ENCODE measurements at regions not wholly inside any gene's neighbourhood (a gene's known extent, or its start where the extent isn't known, plus 50 kb on each side); places are given as distances from the start of the nearest gene placed in this dataset.

DNA sequence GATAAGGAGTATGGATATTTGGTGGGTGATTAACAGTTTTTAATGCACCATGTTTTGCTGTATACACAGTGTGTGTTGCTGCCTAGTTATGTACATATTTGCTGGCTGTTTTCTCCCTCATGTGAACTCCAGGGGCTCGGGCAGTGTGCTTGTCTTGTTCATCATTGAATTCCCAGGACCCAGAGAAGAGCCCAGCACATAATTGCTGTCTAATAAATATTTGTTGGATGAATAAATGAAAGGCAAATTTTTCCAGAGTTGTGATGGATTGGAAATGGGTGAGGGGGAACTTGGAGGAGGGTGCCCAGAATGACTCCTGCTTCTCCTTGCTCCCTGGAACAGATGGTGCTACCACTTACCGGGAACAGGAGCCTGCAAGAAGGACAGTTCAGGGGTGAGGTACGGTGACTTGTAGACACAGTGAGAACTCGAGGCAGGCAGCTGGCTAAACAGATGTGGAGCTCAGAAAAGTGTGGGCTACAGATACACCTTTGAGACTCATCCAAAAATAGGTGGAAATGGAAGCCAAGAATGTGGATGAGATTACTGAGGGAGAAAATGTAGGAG, 586.8 kb upstream of the MGMT start:
- Mint-ChIP-seq H3K36me3 (ENCODE audit: low read depth) (no peaks in the 10 kb centered on the region), H3K9me3 (peaks cover 6% of the 10 kb centered on the region), H3K27me3 (peaks cover 3% of the 10 kb centered on the region), H3K27ac (no peak overlapping the region), H3K4me1 (no peaks in the 10 kb centered on the region), H3K4me3 (no peak overlapping the region)
- no peak for ATAC-seq (replicated peaks)

DNA sequence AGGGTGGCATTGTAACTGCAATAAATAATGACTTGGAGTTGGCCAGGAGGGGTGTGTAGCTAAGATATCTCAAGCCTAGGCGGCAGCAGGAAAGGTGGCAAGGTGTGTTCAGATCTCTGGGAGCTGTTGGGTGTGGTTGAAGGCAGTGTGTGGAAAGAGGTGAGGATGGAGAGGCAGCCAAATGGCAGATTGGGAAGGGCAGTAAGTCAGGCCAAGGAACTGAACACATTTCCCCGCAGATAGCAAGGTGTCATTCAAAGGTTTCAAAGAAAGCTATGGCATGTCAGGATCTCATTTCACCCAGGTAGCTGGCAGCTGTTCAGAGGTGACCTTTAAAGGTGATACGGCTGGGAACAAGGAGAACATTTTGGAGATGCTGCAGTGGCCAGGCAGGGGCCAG, 586.0 kb upstream of the MGMT start:
- Mint-ChIP-seq H3K4me3 (no peak overlapping the region), H3K27ac (no peak overlapping the region), H3K4me1 (no peaks in the 10 kb centered on the region), H3K9me3 (peaks cover 6% of the 10 kb centered on the region), H3K36me3 (ENCODE audit: low read depth) (no peaks in the 10 kb centered on the region), H3K27me3 (peaks cover 3% of the 10 kb centered on the region)
- no peak for ATAC-seq (replicated peaks)

DNA sequence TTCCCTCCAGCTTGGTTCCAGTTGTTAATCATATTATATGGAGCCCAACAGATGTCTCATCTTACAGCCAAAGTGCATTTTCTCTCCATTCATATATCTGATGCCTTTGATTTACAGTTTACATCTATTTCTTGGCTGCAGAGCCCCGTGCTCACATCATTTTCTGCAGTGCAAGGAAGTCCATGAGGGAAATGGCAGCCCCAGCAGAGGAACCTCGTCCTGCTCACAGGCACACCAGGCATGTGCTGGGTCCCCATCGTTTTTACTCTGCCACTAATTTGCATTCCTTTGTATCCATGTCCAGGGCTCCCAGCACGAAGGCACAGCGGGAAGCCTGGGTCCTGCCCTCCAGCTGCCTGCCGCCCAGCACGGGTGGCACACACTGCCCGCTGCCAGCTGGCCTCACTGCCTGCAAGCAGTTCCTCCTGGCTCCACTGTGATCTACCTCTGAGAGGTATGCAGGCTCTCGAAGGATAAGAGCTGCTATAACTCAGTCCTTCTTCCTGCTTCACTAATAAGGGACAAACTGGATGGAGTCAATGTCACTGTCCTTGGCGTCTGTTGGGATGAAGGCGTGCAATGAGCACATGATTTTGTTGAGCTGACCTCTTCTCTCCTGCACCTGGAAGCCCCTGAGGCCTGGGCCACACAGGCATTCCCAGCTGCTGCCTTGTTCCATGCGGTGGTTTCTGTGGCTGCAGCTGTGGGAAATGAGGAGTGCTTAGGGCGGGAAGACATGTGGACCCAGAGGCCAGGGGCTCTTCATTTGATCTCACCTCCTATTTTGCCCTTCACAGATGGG, 583.6 kb upstream of the MGMT start:
- H3K27ac Mint-ChIP-seq, result no peak overlapping the region
- no peak overlapping the region for H3K4me3 Mint-ChIP-seq
- H3K27me3 Mint-ChIP-seq, result peaks cover 3% of the 10 kb centered on the region
- H3K4me1 Mint-ChIP-seq, result no peaks in the 10 kb centered on the region
- H3K36me3 Mint-ChIP-seq (ENCODE audit: low read depth), result no peaks in the 10 kb centered on the region
- peaks cover 9% of the 10 kb centered on the region for H3K9me3 Mint-ChIP-seq
- ATAC-seq (replicated peaks), result no peak

- ATAC-seq (replicated peaks), result no peak
- Mint-ChIP-seq H3K27ac (no peak overlapping the region), H3K9me3 (peaks cover 6% of the 10 kb centered on the region)
Measured at GRCh38 chr10:128884033-128884425, 583.0 kb upstream of the MGMT start.

DNA sequence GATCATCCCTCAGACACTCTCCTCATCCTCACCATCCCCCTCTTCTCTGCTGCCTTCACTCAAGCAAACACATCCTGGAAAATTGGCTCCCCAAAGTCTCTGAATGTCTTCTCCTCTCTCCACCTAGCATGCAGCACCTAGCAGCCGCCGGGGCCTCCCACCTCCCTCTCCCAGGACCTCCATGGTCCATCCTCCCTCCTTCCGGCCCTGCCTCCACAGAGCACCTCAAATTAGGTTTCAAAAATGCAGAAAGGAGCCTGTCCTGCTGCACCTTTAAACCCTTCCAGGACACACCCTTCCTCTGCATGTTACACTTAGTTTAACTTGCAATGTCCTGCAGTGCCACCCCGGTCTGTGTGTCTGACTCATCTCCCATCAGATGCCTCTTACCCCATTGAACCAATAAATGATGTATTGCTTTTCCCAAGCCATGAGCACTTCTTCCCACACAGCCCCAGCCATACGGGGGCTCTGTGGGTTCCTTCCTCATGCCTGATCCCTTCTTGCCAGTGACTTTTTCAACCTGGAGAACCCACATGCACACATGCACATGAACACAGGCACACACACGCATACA, 582.5 kb upstream of the MGMT start:
- no peak for ATAC-seq (replicated peaks)
- H3K4me1 Mint-ChIP-seq, result no peaks in the 10 kb centered on the region
- H3K9me3 Mint-ChIP-seq, result peaks cover 4% of the 10 kb centered on the region
- H3K4me3 Mint-ChIP-seq, result no peak overlapping the region
- H3K27me3 Mint-ChIP-seq, result peaks cover 3% of the 10 kb centered on the region
- H3K36me3 Mint-ChIP-seq (ENCODE audit: low read depth), result no peaks in the 10 kb centered on the region
- no peak overlapping the region for H3K27ac Mint-ChIP-seq

More at GRCh38 chr10:128884033-128884425, 583.0 kb upstream of the MGMT start:
- Mint-ChIP-seq H3K4me1 (no peaks in the 10 kb centered on the region), H3K4me3 (no peak overlapping the region), H3K27me3 (peaks cover 3% of the 10 kb centered on the region), H3K36me3 (ENCODE audit: low read depth) (no peaks in the 10 kb centered on the region)

DNA sequence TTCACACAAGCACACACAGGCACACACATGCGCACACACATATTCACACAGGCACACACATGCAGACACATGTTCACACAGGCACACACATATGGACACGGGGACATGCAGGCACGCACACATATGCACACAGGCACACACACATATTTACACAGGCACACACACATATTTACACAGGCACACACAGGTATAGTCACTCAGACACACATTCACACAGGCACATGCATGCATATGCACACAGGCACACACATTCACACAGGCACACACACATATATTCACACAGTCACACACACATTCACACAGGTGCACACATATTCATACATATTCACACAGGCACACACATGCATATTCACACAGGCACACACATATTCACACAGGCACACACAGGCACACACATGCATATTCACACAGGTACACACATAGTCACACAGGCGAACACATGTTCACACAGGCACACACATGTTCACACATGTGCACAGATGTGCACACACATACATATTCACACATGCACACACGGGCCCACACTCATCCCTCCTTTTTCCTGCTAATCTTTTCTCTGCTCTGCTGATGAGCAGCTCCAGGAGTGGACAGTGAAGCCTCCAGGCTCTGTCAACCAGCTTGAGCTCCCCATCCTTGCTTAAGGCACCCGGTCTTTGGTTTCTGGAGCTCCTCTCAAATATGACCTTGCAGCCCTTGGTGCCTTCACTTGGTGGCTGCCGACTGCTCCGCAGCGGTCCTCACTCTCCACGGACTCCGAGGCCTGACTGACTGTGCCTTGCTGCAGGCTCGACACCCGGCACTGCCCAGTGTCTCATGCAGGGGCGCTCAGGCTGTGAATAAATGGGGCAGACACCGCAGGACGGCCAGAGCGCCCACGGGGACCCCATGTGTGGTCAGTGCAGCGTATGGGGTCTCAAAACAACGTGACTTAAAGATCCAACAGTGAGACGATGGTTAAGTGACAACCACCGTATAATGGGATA, 581.2 kb upstream of the MGMT start:
- no peak for ATAC-seq (replicated peaks)
- peaks cover 2% of the 10 kb centered on the region for H3K27me3 Mint-ChIP-seq
- no peaks in the 10 kb centered on the region for H3K36me3 Mint-ChIP-seq (ENCODE audit: low read depth)
- no peak overlapping the region for H3K27ac Mint-ChIP-seq
- no peaks in the 10 kb centered on the region for H3K4me1 Mint-ChIP-seq
- no peak overlapping the region for H3K4me3 Mint-ChIP-seq
- H3K9me3 Mint-ChIP-seq, result peaks cover 10% of the 10 kb centered on the region

DNA sequence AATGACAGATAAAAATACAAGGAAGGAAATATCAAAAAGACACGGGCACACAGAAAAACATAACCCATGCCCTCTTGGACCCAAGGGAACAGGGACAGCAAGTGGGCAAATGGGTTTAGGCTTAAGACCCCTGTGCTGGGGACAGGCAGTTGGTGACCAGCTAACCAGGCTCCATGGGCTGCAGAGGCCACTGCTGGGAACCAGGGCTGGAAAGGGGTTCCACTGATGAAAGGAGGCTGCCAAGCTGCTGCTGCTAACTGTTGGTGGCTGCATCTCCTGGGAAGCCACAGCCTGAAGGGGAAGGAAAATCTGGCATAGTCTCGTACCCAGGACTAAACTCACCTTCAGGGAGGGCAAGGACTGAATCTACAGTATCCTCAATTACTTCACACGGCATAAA, 579.2 kb upstream of the MGMT start:
- H3K4me1 Mint-ChIP-seq, result no peaks in the 10 kb centered on the region
- no peak overlapping the region for H3K27ac Mint-ChIP-seq
- H3K4me3 Mint-ChIP-seq, result no peak overlapping the region
- no peaks in the 10 kb centered on the region for H3K27me3 Mint-ChIP-seq
- ATAC-seq (replicated peaks), result no peak
- H3K36me3 Mint-ChIP-seq (ENCODE audit: low read depth), result no peaks in the 10 kb centered on the region
- peaks cover 10% of the 10 kb centered on the region for H3K9me3 Mint-ChIP-seq

DNA sequence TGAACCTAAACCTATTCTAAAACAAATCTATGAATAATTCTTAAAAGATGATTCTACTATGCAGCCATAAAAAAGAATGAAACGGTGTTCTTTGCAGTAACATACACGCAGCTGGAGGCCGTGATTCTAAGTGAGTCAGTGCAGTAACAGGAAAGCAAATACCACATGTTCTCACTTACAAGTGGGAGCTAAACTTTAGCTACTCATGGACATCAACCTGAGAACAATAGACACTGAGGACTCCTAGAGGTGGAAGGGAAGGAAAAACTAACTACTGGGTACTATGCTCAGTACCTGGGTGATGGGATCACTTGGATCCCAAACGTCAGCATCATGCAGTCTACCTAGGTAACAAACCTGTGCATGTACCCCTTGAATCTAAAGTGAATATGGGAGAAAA, 575.0 kb upstream of the MGMT start:
- ATAC-seq (replicated peaks), result no peak
- no peaks in the 10 kb centered on the region for H3K36me3 Mint-ChIP-seq (ENCODE audit: low read depth)
- H3K9me3 Mint-ChIP-seq, result peaks cover 10% of the 10 kb centered on the region
- peaks cover 1% of the 10 kb centered on the region for H3K27me3 Mint-ChIP-seq
- no peak overlapping the region for H3K27ac Mint-ChIP-seq
- H3K4me1 Mint-ChIP-seq, result no peaks in the 10 kb centered on the region
- no peak overlapping the region for H3K4me3 Mint-ChIP-seq

GRCh38 chr10:128894641-128895040, 572.4 kb upstream of the MGMT start:
- peaks cover 7% of the 10 kb centered on the region for H3K9me3 Mint-ChIP-seq
- H3K4me1 Mint-ChIP-seq, result no peaks in the 10 kb centered on the region
- ATAC-seq (replicated peaks), result no peak
- H3K27me3 Mint-ChIP-seq, result peaks cover 3% of the 10 kb centered on the region
- H3K27ac Mint-ChIP-seq, result no peak overlapping the region
- H3K36me3 Mint-ChIP-seq (ENCODE audit: low read depth), result no peaks in the 10 kb centered on the region
- H3K4me3 Mint-ChIP-seq, result no peak overlapping the region

DNA sequence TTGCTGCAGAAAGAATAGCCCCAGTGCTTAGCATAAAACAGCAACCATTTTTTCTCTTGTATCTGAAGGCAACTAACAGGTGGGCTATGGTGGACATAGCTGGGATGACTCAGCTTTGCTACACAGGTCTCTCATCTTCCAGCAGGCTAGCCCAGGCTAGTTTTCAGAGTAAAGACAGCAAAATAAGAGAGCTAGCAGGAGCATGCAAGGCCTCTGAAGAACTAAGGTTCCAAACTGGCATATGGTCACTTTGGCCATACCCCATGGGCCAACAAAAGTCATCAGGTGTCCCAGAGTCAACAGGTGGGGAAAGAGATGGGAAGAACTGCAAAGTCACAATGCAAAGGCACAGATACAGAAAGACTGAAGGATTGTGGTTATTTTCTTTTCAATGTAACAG, 571.6 kb upstream of the MGMT start:
- ATAC-seq (replicated peaks), result no peak
- Mint-ChIP-seq H3K9me3 (peaks cover 3% of the 10 kb centered on the region), H3K36me3 (ENCODE audit: low read depth) (no peaks in the 10 kb centered on the region), H3K4me1 (no peaks in the 10 kb centered on the region), H3K4me3 (no peak overlapping the region), H3K27me3 (peaks cover 3% of the 10 kb centered on the region), H3K27ac (no peak overlapping the region)

DNA sequence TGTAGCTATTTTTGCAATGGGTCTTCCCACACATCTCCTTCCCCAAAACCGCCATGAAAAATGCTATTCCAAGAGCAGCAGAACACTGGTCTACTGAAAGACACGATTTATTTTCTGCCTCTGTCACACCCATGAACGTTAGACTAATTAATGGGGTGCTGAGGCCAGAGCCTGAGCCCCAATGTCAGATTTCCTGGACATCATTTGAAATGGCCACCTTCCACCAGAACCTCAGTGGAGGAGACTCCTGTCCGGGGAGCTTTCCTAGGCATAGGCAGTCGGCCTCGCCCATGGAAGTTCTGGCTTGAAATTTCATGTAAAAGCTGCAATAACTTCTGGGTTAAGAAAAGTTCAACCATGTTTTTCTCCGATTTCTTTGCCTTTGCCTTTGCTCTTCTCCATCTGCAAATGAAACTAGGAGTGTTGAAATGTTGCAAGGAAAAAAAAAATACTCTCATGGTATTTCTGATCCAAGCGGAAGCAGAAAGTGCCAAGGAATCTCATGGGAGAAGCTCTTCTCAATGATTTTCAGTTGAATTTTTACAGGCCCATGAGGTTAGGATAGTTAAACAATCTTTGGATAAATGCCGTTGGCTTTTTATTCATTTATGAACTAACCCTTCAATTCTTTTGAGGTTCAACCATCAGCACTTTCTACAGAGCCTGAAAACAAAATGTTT, 570.8 kb upstream of the MGMT start:
- no peaks in the 10 kb centered on the region for H3K4me1 Mint-ChIP-seq
- no peak overlapping the region for H3K27ac Mint-ChIP-seq
- no peak for ATAC-seq (replicated peaks)
- H3K4me3 Mint-ChIP-seq, result no peak overlapping the region
- H3K27me3 Mint-ChIP-seq, result peaks cover 3% of the 10 kb centered on the region
- H3K9me3 Mint-ChIP-seq, result no peaks in the 10 kb centered on the region
- no peaks in the 10 kb centered on the region for H3K36me3 Mint-ChIP-seq (ENCODE audit: low read depth)

GRCh38 chr10:128896963-128897362, 570.1 kb upstream of the MGMT start:
- H3K27me3 Mint-ChIP-seq, result peaks cover 5% of the 10 kb centered on the region
- ATAC-seq (replicated peaks), result no peak

GRCh38 chr10:128897401-128898129, 569.5 kb upstream of the MGMT start:
- no peak overlapping the region for H3K4me3 Mint-ChIP-seq
- H3K4me1 Mint-ChIP-seq, result no peaks in the 10 kb centered on the region
- no peak for ATAC-seq (replicated peaks)
- peaks cover 6% of the 10 kb centered on the region for H3K27me3 Mint-ChIP-seq
- H3K27ac Mint-ChIP-seq, result no peak overlapping the region
- H3K9me3 Mint-ChIP-seq, result no peaks in the 10 kb centered on the region
- H3K36me3 Mint-ChIP-seq (ENCODE audit: low read depth), result no peaks in the 10 kb centered on the region

More at GRCh38 chr10:128896963-128897362, 570.1 kb upstream of the MGMT start:
- no peaks in the 10 kb centered on the region for H3K4me1 Mint-ChIP-seq
- H3K9me3 Mint-ChIP-seq, result no peaks in the 10 kb centered on the region
- no peaks in the 10 kb centered on the region for H3K36me3 Mint-ChIP-seq (ENCODE audit: low read depth)
- H3K27ac Mint-ChIP-seq, result no peak overlapping the region
- H3K4me3 Mint-ChIP-seq, result no peak overlapping the region
